GM10266 (cell line): ENCODE measurements at regions not wholly inside any gene's neighbourhood (a gene's known extent, or its start where the extent isn't known, plus 50 kb on each side); places are given as distances from the start of the nearest gene placed in this dataset.

Experiments
- DNase-seq: peaks from one replicate; pipeline ENCODE4 v3.0.0; 2012; ENCODE audit errors: extremely low spot score
- CTCF ChIP-seq: IDR thresholded peaks from 2 replicates; pipeline ENCODE4 v1.5.1; 2012; ENCODE audit warnings: mild to moderate bottlenecking, low read depth; ENCODE audit not compliant: control insufficient read depth, insufficient read depth; ENCODE audit errors: missing control alignments

DNA sequence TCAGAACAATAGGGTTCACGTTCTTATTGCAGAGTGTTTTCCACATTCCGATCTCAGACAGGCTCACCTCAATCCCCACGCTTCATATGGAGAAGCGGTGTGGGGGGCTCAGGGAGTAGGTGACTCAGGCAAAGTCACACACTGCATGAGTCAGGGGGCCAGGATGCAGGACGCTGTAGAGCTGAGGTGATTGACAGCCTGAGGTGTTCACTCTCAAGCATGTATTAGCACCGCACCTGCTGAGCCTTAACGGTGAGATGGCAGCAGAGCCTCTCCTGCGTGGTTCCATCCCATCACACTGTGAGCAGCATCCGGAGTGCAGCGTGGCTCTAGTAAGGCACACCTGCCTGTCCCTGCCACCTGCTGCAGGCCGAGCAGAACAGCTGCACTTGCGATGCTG lies 194.0 kb downstream of the IRX2 start:
- DNase-seq, result no peak
- TF ChIP-seq CTCF, result no peak

- no peak for TF ChIP-seq CTCF
- no peak for DNase-seq
Measured at GRCh38 chr5:2556375-2556966, 195.0 kb downstream of the IRX2 start.

DNA sequence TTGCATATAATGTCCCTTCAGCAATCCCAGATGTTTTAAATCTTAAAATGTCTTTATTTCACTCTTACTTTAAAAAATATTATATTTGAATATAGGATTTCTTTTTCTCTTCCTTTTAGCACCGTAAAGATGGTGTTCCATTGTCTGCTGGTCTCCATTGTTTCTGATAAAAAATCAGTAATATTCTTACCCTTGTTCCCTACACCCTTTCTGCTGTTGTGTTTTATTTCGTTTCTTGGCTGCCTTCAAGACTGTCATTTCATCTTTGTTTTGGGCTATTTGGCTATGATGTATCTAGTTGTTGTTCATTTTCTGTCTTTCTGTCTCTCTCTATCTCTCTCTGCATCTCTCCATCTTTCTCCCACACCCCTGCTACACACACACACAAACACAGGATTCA lies 197.9 kb downstream of the IRX2 start:
- no peak for TF ChIP-seq CTCF

GRCh38 chr5:2550509-2550908 lies 201.0 kb downstream of the IRX2 start:
- no peak for TF ChIP-seq CTCF
- no peak for DNase-seq

More for the DNA sequence above, 197.9 kb downstream of the IRX2 start:
- DNase-seq, result no peak

DNA sequence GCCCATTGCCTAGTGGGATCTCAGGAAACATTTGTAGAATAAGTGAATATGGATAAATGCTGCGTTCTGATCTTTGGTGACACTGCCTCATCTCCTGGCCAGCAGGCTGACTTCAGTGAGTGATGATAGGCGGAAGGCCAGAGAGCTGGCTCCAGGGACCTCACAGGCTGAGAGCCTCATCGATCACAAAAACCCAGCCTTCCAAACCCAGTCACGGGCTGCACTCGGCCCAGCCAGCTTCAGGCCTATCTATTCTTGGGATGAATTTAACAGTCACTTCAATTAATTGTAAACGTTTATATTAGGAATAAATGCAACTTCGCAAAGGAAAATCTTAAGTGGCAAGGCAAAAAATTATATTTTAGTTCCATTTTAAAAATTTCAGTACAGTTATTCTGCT lies 201.6 kb downstream of the IRX2 start:
- TF ChIP-seq CTCF, result no peak

DNA sequence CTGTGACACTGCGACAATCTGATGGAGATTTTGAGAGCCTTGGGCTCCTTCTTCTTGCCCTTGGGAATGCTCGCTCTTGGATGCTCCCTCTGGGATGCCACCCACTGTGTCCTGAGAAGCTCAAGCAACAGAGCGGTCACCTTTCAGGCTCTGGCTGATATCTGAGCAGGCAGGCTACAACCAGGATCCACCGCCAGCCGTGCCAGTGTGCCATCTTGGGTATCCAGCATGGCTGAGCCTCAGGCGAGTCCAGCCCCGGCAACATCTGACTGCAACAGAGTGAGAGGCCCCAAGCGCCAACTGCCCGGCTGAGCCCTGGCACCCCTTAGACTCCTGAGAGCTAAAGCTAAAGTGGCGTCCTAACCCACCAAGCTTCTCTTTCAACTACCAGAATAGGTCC lies 202.1 kb downstream of the IRX2 start:
- no peak for DNase-seq
- no peak for TF ChIP-seq CTCF

More for the DNA sequence above, 201.6 kb downstream of the IRX2 start:
- DNase-seq, result no peak

DNA sequence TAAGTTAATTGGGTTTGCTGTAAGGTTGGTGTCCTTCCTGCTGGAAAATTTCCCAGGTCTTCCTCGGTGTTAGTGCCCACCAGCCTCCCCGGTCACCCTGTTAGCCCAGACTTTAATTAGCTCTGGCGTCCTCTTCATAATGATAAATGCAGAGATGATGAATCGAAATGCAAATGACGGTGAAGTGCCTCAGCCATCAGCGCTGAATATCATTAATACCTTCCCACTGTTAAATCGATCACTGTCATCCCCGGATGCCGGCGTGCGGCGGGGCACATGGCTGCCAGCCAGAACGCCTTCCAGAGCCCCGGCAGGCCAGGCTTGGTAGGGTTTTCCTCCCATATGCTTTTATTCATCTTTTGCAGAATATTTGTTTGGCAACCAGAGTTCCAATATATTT lies 204.5 kb downstream of the IRX2 start:
- TF ChIP-seq CTCF, result no peak
- DNase-seq, result no peak
